PC-3 (cell line): ENCODE measurements at regions not wholly inside any gene's neighbourhood (a gene's known extent, or its start where the extent isn't known, plus 50 kb on each side); places are given as distances from the start of the nearest gene placed in this dataset.

Experiments used
- ATAC-seq: fragments of 200-7000 bp; cut with Tn5 transposase; 2 replicates; pipeline ENCODE4 v1.9.1; 2020; ENCODE audit warnings: mild to moderate bottlenecking, moderate library complexity
- BruUV-seq: library from RNA; stranded (reverse); fragments of 400-500 nt; replicated peaks from 2 replicates; lab custom pipeline; 2021; lab: Mats Ljungman, UMichigan
- CTCF ChIA-PET: fragments of 300-600 bp; sonication (Branson Sonifier 250); formaldehyde crosslinking; loops from one replicate; lab custom pipeline; 2022; ENCODE audit warnings: antibody characterized with exemption; lab: Charles Lee
- POLR2A ChIA-PET: fragments of 300-600 bp; sonication (Branson Sonifier 250); formaldehyde crosslinking; loops from one replicate; lab custom pipeline; 2022; ENCODE audit warnings: antibody characterized with exemption; ENCODE audit not compliant: unreplicated experiment; lab: Charles Lee
- DNase-seq: peaks from one replicate; pipeline ENCODE4 v3.0.0-alpha.2; 2015
- H2AFZ ChIP-seq: fragments of 300-600 bp; sonication (generic); 2 replicates; pipeline ENCODE4 v1.6.0; 2016; ENCODE audit warnings: antibody characterized with exemption, low read length
- H3F3A ChIP-seq: fragments of 300-600 bp; sonication (generic); one replicate; pipeline ENCODE4 v1.6.0; 2017; ENCODE audit warnings: antibody characterized with exemption, low read length, control low read depth, mild to moderate bottlenecking; ENCODE audit not compliant: unreplicated experiment
- H3K27ac ChIP-seq: fragments of 300-600 bp; sonication (generic); 2 replicates; pipeline ENCODE4 v1.5.1; 2016; ENCODE audit warnings: mild to moderate bottlenecking, low read length
- H3K27me3 ChIP-seq: fragments of 300-600 bp; sonication (generic); 2 replicates; pipeline ENCODE4 v1.6.1; 2016; ENCODE audit warnings: low read length, mixed read lengths
- H3K36me3 ChIP-seq: fragments of 300-600 bp; sonication (generic); 2 replicates; pipeline ENCODE4 v1.6.1; 2016; ENCODE audit warnings: low read depth, mixed run types, low read length, mixed read lengths
- H3K4me1 ChIP-seq: fragments of 300-600 bp; sonication (generic); 2 replicates; pipeline ENCODE4 v1.5.1; 2016; ENCODE audit warnings: low read length; ENCODE audit not compliant: insufficient read depth
- H3K4me2 ChIP-seq: fragments of 300-600 bp; sonication (generic); 2 replicates; pipeline ENCODE4 v1.6.0; 2016; ENCODE audit warnings: low read length
- H3K4me3 ChIP-seq: fragments of 300-600 bp; sonication (generic); 2 replicates; pipeline ENCODE4 v1.5.1; 2016; ENCODE audit warnings: mild to moderate bottlenecking, low read length, mixed read lengths
- H3K79me2 ChIP-seq: fragments of 300-600 bp; sonication (generic); 2 replicates; pipeline ENCODE4 v1.6.1; 2017; ENCODE audit warnings: low read length, mixed read lengths
- H3K9ac ChIP-seq: fragments of 300-600 bp; sonication (generic); 2 replicates; pipeline ENCODE4 v1.6.0; 2016; ENCODE audit warnings: mild to moderate bottlenecking, low read length
- H3K9me2 ChIP-seq: fragments of 300-600 bp; sonication (generic); replicated peaks from 2 replicates; pipeline ENCODE4 v1.6.1; 2016; ENCODE audit warnings: mixed run types, low read length, mixed read lengths
- H3K9me3 ChIP-seq: fragments of 300-600 bp; sonication (generic); 2 replicates; pipeline ENCODE4 v1.6.1; 2016; ENCODE audit warnings: low read length, mixed read lengths
- H4K20me1 ChIP-seq: fragments of 300-600 bp; sonication (generic); 2 replicates; pipeline ENCODE4 v1.6.1; 2016; ENCODE audit warnings: low read length, mixed read lengths
- EZH2 ChIP-seq: fragments of 300-600 bp; sonication (generic); IDR thresholded peaks from one replicate; pipeline ENCODE4 v1.6.1; 2017; ENCODE audit warnings: antibody characterized with exemption, mild to moderate bottlenecking, low read length; ENCODE audit not compliant: unreplicated experiment
- EZH2phosphoT487 ChIP-seq: fragments of 300-600 bp; sonication (generic); IDR thresholded peaks from 2 replicates; pipeline ENCODE4 v1.6.1; 2018; ENCODE audit warnings: mild to moderate bottlenecking, antibody characterized with exemption, low read length, borderline replicate concordance
- intact Hi-C: fragments of 100-400 bp; cut with micrococcal nuclease; formaldehyde crosslinking; loops from 2 replicates; pipeline ENCODE4 v1.9.0; 2023
- TF ChIP-seq, protein P1 (sequence below): fragments of 300-600 bp; sonication (generic); conservative IDR thresholded peaks from 2 replicates; pipeline ENCODE4 v1.5.1; 2017; ENCODE audit warnings: antibody characterized with exemption, low read depth, mild to moderate bottlenecking, low read length

DNA sequence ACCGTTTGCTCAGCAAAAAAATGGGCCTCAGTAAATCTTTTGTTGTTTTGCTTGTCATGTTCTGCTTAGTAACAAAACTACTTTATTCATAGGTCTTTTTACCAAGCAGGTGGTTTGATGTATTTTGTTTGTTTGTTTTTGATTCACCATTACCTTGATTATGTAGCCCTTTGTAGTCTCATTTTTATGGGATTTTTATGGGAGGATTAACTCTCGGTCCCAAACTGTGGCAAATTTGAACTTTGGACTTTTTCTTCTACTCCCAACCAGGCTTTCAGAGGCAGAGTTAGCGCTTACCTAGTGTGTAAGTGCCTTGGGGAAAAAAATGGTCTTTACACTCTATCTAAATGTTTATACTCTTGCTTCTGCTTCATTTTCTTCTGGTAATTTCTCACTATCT is 276.7 kb upstream of the POU1F1 start:
- ATAC-seq, result no peak; the same call in 1 of the 2 replicates
- ChIA-PET POLR2A (no interaction called here), CTCF (no interaction called here)
- no peak overlapping the region for H2AFZ ChIP-seq
- BruUV-seq, result no TSS peak
- intact Hi-C loops, result loop anchor here (5.0 kb wide), 1 partner anchor 36 kb away; no protein-coding TSS in a partner anchor
- H3K36me3 ChIP-seq, result no peaks in the 10 kb centered on the region
- no peaks in the 10 kb centered on the region for H3K79me2 ChIP-seq
- TF ChIP-seq, protein P1, sequence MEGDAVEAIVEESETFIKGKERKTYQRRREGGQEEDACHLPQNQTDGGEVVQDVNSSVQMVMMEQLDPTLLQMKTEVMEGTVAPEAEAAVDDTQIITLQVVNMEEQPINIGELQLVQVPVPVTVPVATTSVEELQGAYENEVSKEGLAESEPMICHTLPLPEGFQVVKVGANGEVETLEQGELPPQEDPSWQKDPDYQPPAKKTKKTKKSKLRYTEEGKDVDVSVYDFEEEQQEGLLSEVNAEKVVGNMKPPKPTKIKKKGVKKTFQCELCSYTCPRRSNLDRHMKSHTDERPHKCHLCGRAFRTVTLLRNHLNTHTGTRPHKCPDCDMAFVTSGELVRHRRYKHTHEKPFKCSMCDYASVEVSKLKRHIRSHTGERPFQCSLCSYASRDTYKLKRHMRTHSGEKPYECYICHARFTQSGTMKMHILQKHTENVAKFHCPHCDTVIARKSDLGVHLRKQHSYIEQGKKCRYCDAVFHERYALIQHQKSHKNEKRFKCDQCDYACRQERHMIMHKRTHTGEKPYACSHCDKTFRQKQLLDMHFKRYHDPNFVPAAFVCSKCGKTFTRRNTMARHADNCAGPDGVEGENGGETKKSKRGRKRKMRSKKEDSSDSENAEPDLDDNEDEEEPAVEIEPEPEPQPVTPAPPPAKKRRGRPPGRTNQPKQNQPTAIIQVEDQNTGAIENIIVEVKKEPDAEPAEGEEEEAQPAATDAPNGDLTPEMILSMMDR, result no peak
- no peaks in the 10 kb centered on the region for H3K9me3 ChIP-seq
- H3K4me3 ChIP-seq, result no peak overlapping the region
- no peaks in the 10 kb centered on the region for H3K27me3 ChIP-seq
- no peaks in the 10 kb centered on the region for H3K4me1 ChIP-seq
- DNase-seq, result no peak
- H3F3A ChIP-seq, result no peaks in the 10 kb centered on the region
- H4K20me1 ChIP-seq, result no peaks in the 10 kb centered on the region
- H3K9me2 ChIP-seq, result no peaks in the 10 kb centered on the region
- no peak overlapping the region for H3K9ac ChIP-seq
- H3K27ac ChIP-seq, result no peak overlapping the region
- no peak overlapping the region for H3K4me2 ChIP-seq

DNA sequence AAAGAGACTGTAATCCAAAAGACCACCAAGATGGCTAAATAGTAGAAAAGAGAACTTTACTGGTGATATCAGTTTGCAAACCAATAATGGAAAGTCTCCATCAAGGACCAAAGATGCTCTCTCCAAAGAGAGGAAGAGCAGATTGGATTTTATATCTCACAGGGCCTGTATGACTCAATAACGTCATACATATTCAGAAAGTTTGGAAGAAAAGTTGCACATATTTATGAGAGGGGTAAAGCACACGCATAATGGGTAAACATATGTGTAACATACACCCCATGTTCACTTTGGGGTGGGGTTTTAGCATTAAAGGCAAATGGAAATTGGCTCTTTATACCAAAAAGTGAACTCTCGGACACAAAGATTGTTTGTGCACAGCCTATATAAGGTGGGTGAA is 274.5 kb upstream of the POU1F1 start:
- CTCF ChIA-PET, result no interaction called here
- Histone ChIP-seq H3K4me3 (no peak overlapping the region), H3K36me3 (no peaks in the 10 kb centered on the region), H3K27ac (no peak overlapping the region), H3K4me1 (no peaks in the 10 kb centered on the region), H3K9me2 (no peaks in the 10 kb centered on the region), H3K4me2 (no peak overlapping the region), H4K20me1 (no peaks in the 10 kb centered on the region), H2AFZ (no peak overlapping the region), H3K9me3 (no peaks in the 10 kb centered on the region), H3K9ac (no peak overlapping the region), H3K27me3 (no peaks in the 10 kb centered on the region), H3F3A (no peaks in the 10 kb centered on the region), H3K79me2 (no peaks in the 10 kb centered on the region)
- DNase-seq (no peak), ATAC-seq (no peak)
- intact Hi-C loops, result loop anchor here (5.0 kb wide), 1 partner anchor 34 kb away; no protein-coding TSS in a partner anchor
- TF ChIP-seq EZH2phosphoT487, result no peak
- TF ChIP-seq, protein P1, result no peak
- TF ChIP-seq EZH2, result no peak
- no TSS peak for BruUV-seq
- POLR2A ChIA-PET, result no interaction called here

DNA sequence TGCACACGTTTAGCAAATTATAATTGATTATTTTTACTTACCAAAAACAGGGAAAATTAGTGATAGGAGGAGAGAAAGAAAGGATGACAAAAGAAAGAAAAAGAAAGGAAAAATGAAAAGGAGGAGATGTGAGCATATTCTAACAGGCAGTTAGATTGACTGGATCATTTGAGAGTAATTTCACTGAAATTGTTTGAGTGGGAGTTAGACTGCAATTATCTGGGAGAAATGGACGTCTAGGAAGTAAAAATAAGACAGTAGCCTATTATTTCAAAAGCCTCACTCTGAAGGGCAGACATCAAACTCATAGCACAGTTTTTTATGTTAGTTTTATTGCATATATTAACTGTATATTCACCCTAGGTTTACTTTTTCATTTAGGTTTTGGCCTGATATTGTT is 272.8 kb upstream of the POU1F1 start:
- ATAC-seq (no peak), DNase-seq (no peak)
- ChIA-PET POLR2A (no interaction called here), CTCF (no interaction called here)
- no peak overlapping the region for H2AFZ ChIP-seq
- intact Hi-C loops, result no loop called here
- no peaks in the 10 kb centered on the region for H3F3A ChIP-seq
- no peaks in the 10 kb centered on the region for H3K4me1 ChIP-seq
- H3K36me3 ChIP-seq, result no peaks in the 10 kb centered on the region
- no peak overlapping the region for H3K4me3 ChIP-seq
- no peak overlapping the region for H3K9ac ChIP-seq
- no peaks in the 10 kb centered on the region for H4K20me1 ChIP-seq
- H3K9me2 ChIP-seq, result no peaks in the 10 kb centered on the region
- no peak overlapping the region for H3K27ac ChIP-seq
- H3K27me3 ChIP-seq, result no peaks in the 10 kb centered on the region
- H3K9me3 ChIP-seq, result no peaks in the 10 kb centered on the region
- TF ChIP-seq EZH2phosphoT487 (no peak), EZH2 (no peak)
- TF ChIP-seq, protein P1, result no peak
- no peak overlapping the region for H3K4me2 ChIP-seq
- no TSS peak for BruUV-seq
- no peaks in the 10 kb centered on the region for H3K79me2 ChIP-seq
